GM19043 (cell line): ENCODE measurements at regions not wholly inside any gene's neighbourhood (a gene's known extent, or its start where the extent isn't known, plus 50 kb on each side); places are given as distances from the start of the nearest gene placed in this dataset.

Experiments used
- ATAC-seq: cut with Tn5 transposase; IDR thresholded peaks from one replicate; pipeline ENCODE4 v1.9.1; 2021; ENCODE audit warnings: low read depth; ENCODE audit not compliant: unreplicated experiment

- ATAC-seq = no peak
Observed at GRCh38 chr2:160628811-160629210, 135.2 kb upstream of the RBMS1 start.

- ATAC-seq = no peak
Observed at GRCh38 chr2:160630801-160631590, 137.4 kb upstream of the RBMS1 start.

- ATAC-seq = no peak
Observed at GRCh38 chr2:160632084-160632975, 138.7 kb upstream of the RBMS1 start.

- no peak for ATAC-seq
Observed at GRCh38 chr2:160634436-160634835, 140.8 kb upstream of the RBMS1 start.

GRCh38 chr2:160635488-160635887 lies 141.9 kb upstream of the RBMS1 start:
- ATAC-seq = no peak

- ATAC-seq = no peak
Observed at GRCh38 chr2:160639472-160639871, 145.9 kb upstream of the RBMS1 start.

- ATAC-seq = no peak
Observed at GRCh38 chr2:160646684-160647444, 153.3 kb upstream of the RBMS1 start.

- ATAC-seq = no peak
Observed at GRCh38 chr2:160647967-160648685, 154.5 kb upstream of the RBMS1 start.

- ATAC-seq = no peak
Observed at GRCh38 chr2:160649698-160650097, 156.1 kb upstream of the RBMS1 start.

- ATAC-seq = no peak
Observed at GRCh38 chr2:160650196-160651118, 156.8 kb upstream of the RBMS1 start.

GRCh38 chr2:160651416-160652200 lies 158.0 kb upstream of the RBMS1 start:
- peak; percentile 9 for ATAC-seq

GRCh38 chr2:160652236-160652635 lies 158.6 kb upstream of the RBMS1 start:
- ATAC-seq = peak; percentile 72

GRCh38 chr2:160657196-160657595 lies 163.6 kb upstream of the RBMS1 start:
- no peak for ATAC-seq

GRCh38 chr2:160658851-160659250 lies 165.2 kb upstream of the RBMS1 start:
- ATAC-seq = no peak

GRCh38 chr2:160660741-160661140 lies 167.1 kb upstream of the RBMS1 start:
- ATAC-seq = no peak

- ATAC-seq = no peak
Observed at GRCh38 chr2:160664603-160665140, 171.1 kb upstream of the RBMS1 start.

GRCh38 chr2:160666154-160667060 lies 172.8 kb upstream of the RBMS1 start:
- ATAC-seq = peak; percentile 90
